Hepatocyte (in vitro differentiated cells): ENCODE measurements at regions not wholly inside any gene's neighbourhood (a gene's known extent, or its start where the extent isn't known, plus 50 kb on each side); places are given as distances from the start of the nearest gene placed in this dataset.

Experiments used
- CTCF ChIP-seq: fragments of 200-600 bp; sonication (generic); IDR thresholded peaks from 2 replicates; pipeline ENCODE4 v1.5.1; 2016; ENCODE audit warnings: antibody characterized with exemption, mild to moderate bottlenecking; ENCODE audit not compliant: poor library complexity
- EZH2 ChIP-seq: fragments of 200-600 bp; sonication (generic); IDR thresholded peaks from 2 replicates; pipeline ENCODE4 v1.6.1; 2016; ENCODE audit warnings: antibody characterized with exemption, mild to moderate bottlenecking, borderline replicate concordance
- EZH2phosphoT487 ChIP-seq: fragments of 200-600 bp; sonication (generic); IDR thresholded peaks from one replicate; pipeline ENCODE4 v1.6.1; 2018; ENCODE audit warnings: antibody characterized with exemption, mild to moderate bottlenecking, low read depth, moderate library complexity; ENCODE audit not compliant: unreplicated experiment, severe bottlenecking

GRCh38 chr6:41418741-41419140 is 83.3 kb downstream of the NCR2 start:
- TF ChIP-seq CTCF (no peak), EZH2 (no peak), EZH2phosphoT487 (no peak)
